ENCODE measurements at regions not wholly inside any gene's neighbourhood (a gene's known extent, or its start where the extent isn't known, plus 50 kb on each side); places are given as distances from the start of the nearest gene placed in this dataset.

DNA sequence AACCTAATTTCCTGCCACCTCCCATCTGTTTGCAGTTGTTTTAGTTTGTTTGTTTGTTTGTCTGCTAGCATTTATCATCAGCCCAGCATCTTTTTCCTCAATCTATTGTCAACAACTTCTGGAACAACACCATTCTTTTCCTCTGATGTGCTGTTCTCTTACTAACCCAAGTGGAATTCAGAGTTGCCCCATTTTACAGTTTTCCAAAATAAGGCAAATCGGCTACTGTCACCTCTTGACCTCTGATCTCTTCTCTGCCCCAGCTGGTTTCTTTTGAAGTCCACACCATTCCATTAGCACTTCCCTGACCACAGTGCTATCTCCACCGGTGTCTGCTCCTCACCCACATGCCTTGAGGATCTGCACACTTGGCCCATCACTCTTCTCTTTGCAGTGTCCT is 102.4 kb downstream of the EFNB2 start:
- DNase-seq: no peak

DNA sequence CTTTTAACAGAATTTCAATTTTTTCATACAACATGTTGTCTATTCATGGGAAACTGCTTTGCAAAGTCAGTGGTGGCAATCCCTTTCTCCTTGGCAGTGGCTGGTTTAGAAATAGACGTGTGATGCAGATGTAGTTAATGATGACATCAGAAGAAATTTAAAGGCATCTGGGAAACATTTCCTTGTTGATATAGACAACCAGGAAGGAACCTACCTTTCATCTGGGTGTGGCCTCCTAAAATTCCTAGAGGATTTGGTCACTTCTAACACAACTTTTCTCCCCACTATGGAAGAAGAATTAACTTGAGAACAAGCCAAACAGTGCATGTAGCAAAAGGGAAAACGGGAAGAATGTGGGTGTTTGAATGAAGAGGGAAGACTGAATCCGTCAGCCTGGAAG is 102.8 kb downstream of the EFNB2 start:
- no peak for DNase-seq

GRCh38 chr13:106426909-106427308 is 108.6 kb downstream of the EFNB2 start:
- no peak for DNase-seq

- no peak for DNase-seq
These were observed 109.8 kb downstream of the EFNB2 start for GRCh38 chr13:106425661-106426060.

DNA sequence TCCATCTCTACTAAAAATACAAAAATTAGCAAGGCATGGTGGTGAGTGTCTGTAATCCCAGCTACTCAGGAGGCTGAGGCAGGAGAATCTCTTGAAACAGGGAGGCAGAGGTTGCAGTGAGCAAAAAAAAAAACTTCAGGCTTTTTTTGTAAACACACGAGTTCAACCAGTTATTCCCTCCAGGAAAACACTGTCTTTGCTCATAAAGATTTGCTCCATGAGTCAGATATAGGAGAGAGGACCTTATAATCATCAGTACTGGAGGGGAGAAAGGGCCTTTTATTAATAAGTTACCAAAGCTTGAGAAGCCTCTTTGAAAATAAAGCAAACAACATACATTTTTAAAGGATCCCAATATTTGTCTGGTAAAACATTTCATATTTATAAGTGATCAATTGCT is 110.7 kb downstream of the EFNB2 start:
- no peak for DNase-seq

DNA sequence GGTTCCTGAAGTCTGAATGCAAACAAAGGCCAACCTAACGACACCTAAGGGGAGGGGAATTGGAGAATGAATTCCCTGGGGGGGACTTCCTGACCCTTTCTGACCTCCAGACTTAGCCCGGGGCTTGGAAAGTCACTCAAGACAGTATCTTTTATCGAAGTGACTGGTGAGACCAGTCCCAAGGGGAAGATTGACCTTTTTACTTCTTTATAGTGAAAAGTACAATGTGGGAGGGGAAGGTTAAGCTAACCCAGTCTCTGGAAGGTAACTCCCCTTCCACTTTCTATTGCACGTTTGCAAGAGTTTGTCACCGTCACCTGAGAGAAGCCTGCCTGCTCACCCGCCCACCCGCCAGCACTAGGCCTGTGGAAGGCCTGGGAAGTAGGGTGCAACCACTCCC is 111.9 kb downstream of the EFNB2 start:
- DNase-seq: no peak

DNA sequence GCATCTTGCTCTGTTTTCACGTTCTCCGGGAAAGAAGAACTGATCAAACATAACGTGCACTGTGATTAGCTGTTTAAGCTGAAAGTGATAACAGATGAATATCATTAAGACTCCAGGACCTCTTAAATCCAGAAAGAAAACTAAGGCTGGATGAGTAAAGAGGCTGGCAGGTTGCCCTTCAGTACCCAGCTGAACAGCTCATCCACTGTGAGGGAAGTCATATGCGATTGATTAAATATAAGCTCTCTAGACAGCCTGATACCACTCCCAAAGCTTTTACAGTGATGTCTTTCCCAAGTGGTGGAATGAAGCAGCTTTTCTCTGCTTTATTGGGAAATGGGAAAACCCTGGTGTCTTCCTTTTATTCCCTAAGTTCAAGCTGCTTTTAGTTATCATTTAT is 116.9 kb downstream of the EFNB2 start:
- DNase-seq: no peak

DNA sequence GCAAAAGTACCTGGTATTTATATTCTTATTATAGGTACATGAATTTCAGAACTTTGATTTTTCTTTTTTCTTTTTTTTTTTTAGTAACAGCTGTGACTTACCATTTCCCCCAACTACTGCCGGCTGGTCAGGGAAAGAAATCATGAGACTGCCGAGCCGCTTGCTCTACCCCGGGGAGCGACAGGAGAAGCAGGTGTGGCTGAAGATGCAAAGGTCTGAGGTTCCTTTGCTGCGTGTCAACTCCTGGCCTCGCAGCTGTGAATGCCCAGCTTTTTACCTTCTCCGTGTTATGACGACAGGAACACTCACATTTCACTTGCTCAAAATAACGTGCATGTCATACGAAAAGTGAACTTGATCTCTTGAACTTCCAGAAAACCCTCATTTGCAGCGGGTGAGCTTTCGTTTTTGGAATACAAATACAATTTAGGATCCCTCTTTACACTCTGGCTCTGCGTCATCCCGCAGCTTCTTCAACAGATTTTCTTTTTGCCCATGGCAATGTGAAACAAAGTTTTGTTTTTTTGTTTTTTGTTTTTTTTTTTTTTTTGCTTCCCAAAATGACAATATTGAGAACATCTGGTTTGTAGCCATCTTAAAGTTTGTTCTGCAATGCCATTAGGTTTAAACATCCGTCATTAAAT is 117.9 kb downstream of the EFNB2 start:
- no peak for DNase-seq

DNA sequence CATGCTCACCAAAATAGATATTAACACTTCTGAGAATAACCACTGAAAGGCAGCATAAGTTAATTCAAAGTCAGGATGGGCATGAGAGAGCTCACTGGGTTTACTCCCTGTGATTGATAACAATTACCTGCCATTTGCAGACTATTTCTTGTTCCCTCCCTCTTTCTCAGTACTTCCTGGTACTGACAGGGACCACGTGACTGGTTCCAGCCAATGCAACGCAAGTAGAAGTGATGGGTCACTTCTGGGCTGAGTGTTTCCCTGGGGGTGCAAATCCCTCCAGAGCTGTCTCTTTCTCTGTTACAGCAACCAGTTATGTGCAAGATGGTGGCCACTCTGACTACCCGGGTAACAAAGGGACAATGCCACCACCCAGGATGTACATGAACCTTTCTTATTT is 118.8 kb downstream of the EFNB2 start:
- no peak for DNase-seq

DNA sequence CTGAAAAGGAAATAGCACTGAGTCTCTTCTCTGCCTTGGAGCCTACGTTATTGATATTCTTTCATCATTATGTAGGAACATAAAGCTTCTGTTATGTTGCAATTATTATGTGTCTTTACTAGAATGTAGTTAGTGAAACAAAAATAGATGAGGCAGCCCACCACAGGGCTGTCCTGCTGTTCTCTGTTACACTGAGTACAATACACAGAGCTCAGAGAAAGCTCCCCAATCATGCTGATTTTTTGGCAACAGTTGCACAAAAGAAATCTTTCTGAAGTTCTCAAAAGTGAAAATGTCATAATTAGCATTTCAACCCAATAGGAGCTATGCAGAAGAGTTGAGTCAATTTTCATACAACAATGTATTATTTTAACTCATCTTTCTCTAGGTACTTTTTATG is 119.5 kb downstream of the EFNB2 start:
- no peak for DNase-seq

- no peak for DNase-seq
These were observed 120.0 kb downstream of the EFNB2 start for GRCh38 chr13:106415442-106415841.

DNA sequence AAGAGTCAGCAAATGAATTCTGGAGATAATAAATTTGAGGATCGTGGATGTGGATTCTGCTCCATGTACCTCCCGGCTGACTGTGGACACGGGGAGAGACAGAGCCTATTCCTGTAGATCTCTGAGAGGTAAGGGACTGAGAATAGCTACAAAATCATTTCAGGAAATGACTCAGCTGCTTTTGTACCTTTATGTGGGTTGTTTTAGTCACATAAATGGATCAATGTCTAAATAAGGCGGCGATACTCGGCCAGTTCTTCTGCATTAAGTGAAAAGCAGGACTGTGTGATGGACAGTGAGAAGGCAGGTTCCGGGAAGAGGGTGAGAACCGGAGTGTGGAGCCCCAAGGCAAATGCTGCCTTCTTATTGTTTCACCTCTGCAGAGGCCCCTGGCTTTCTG is 128.1 kb downstream of the EFNB2 start:
- no peak for DNase-seq

- no peak for DNase-seq
These were observed 129.7 kb downstream of the EFNB2 start for GRCh38 chr13:106405731-106406130.

- no peak for DNase-seq
These were observed 132.2 kb downstream of the EFNB2 start for GRCh38 chr13:106403280-106403679.

GRCh38 chr13:106402866-106403265 is 132.6 kb downstream of the EFNB2 start:
- no peak for DNase-seq

GRCh38 chr13:106401081-106401480 is 134.4 kb downstream of the EFNB2 start:
- no peak for DNase-seq

GRCh38 chr13:106400289-106400688 is 135.2 kb downstream of the EFNB2 start:
- no peak for DNase-seq

DNA sequence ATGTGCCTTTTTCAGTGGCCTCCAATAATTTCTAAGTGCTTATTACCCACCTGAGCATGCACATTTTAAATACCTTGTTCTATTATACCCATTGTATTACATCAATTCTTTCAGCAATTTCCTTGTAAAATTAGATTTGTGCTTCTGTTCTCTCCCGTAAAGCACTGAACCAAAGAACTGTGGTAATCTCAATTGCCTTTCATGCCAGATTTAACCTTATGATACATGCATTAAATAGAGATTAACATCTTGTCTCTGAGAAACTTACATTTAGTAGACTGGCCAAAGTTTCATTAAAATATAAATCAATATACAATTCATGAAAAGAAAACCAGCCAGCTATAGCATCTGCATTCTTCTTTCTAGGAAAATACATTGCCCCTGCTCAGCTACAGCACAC is 137.2 kb downstream of the EFNB2 start:
- DNase-seq: no peak

GRCh38 chr13:106393776-106394175 is 141.7 kb downstream of the EFNB2 start:
- DNase-seq: no peak

GRCh38 chr13:106391681-106392080 is 143.8 kb downstream of the EFNB2 start:
- DNase-seq: no peak

- DNase-seq: no peak
These were observed 144.2 kb downstream of the EFNB2 start for GRCh38 chr13:106391271-106391670.

DNA sequence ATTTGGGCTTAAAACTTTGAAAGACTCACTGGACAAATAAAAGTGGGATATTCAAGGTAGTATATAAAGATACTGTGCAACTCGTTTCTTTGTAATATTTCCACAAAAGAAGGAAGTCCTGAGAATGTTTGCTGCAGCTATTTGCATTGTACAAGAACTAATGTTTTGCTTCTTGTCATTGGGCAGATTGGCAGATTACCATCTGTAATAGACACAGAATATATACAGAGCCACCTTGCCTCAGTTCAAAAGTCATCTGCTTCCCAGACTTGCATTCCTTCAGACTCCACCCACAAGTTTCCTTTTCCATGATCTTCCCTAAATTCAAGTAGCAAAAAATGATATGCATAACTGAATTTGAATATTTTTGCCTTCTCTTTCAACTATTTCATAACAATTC is 145.1 kb downstream of the EFNB2 start:
- no peak for DNase-seq

DNA sequence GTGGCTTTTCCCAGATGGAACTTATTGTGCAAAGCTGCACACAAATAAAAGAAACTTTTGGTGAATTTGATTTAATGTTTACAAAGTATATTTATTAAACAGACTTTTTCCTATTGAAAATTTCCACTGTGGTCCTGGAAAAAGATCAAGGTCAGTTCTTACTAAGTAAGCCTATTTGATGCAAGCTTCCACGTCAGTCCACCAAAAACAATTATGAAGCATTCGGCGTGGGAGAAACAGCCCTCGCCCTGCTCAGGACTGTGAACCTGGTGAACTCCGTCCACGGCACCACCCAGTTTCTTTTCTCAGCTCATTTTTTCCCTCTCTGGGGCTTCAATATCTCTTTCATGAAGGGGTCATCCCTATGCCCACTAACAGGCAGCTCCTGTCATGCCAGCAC is 149.8 kb downstream of the EFNB2 start:
- DNase-seq: no peak

GRCh38 chr13:106384516-106384915 is 150.9 kb downstream of the EFNB2 start:
- DNase-seq: no peak

- DNase-seq: no peak
These were observed 151.7 kb downstream of the EFNB2 start for GRCh38 chr13:106383791-106384190.

DNA sequence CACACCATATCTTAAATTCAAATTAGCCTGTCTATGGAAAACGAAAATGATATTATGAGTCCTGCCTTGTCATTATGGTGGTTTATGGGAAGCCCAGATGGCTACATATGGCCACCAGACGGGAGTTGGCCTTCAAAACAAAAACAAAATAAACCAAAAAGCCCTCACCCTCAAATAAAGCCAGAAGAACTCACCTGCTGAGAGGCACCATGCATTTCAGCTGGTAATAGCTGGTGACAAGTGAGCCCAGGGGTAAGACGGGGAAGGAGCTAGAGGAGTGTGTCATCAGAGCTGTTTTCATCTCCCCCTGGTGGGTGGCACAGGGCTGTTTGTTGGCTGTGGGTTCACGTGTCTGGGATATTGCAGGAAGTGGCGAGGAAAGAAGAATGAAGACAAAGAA is 152.9 kb downstream of the EFNB2 start:
- no peak for DNase-seq
